SW 1271 (cell line): ENCODE measurements at regions not wholly inside any gene's neighbourhood (a gene's known extent, or its start where the extent isn't known, plus 50 kb on each side); places are given as distances from the start of the nearest gene placed in this dataset.
A peak's percentile ranks its signal among the peaks of the same experiment; 100 is the strongest.

Experiments
- DNase-seq, 2 experiments: peaks; one replicate each; lab custom pipeline; 2025; lab: John Stamatoyannopoulos, UW

DNA sequence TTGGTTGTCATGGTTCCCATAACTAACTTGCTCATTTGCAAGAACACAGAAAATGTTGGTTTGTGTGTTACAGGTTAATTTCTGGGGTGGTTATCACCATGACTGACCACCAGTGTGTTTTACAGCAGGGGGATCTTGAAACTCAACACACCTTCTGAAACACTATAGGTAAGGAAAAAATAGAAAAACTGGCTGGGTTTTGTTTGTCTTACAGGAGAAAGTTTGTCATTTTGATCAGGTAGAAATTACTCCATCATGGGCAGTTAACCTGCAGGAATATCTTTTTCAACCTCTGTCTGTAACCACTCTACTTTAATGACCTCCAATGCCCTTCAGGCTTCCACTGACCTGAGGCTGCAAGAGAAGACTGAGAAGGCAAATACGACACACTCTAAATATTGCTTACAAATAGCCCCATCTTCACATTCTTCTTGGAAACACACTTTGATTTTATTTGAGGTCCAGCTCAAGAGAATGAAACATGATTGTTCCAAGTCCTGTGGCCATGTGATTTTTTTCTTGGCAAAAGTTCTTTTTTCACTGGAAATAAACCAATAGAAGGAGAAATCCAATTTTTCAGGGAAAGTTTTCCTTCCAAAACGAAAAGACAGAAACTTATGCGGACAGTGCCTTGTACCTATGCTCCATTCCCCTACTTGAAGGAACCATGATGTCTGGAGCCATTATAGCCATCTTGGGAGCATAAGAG lies 428.7 kb upstream of the SALL1 start:
- DNase-seq: no peak

DNA sequence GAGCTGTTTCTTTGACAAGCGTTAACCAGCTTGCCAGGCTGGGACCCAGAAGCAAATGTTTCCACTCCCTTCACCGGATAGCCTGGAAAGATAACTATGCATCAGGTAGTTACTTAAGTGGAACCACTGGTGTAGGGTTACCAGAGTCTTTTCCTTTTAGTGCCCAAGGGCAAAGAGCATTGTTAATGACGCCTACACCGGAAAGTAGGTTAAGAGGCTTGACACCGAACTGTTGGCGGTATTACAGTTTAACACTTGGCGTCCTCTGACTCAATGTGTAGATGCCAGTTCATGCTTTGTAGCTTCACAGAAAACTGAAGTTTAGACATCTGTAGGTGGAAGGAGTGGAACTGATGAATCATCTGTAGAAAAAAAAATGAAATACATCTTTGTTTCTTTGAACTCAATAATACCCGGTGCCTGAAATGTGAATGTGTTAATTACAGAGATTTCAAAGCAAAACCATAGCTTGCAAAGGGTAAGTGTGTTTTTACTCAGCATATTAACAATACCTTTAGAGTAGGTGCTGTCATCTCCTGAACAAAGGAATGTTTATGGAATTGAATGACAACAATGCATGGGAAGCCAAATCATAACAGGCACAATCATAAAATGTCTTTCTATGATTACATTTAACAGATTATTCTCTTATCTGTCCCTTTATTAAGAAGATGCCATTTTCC lies 426.7 kb upstream of the SALL1 start:
- DNase-seq: no peak

- DNase-seq: no peak
Observed at GRCh38 chr16:51576498-51577195, 425.6 kb upstream of the SALL1 start.

GRCh38 chr16:51573191-51573590 lies 422.1 kb upstream of the SALL1 start:
- no peak for DNase-seq

GRCh38 chr16:51569203-51569931 lies 418.3 kb upstream of the SALL1 start:
- DNase-seq: peak in 1 of 2 experiments; percentile 41

DNA sequence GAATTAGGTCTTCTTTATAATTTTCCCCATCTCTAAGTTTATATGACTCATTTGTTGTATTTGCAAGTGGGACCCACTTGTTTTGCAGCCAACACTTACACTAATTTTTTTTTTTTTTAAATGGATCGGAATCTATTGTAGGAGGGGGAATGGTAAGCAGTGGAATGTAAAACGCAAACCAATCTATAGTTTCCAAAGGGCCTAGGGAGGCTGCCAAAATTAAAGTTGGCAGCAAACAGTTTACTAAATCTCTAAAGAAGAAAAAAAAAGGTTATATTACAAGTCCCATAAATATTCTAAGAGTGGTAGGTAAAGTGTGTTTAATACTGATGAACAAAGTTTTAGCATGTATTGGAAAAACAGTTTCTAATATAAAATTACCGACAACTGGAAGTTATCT lies 416.8 kb upstream of the SALL1 start:
- DNase-seq: no peak

DNA sequence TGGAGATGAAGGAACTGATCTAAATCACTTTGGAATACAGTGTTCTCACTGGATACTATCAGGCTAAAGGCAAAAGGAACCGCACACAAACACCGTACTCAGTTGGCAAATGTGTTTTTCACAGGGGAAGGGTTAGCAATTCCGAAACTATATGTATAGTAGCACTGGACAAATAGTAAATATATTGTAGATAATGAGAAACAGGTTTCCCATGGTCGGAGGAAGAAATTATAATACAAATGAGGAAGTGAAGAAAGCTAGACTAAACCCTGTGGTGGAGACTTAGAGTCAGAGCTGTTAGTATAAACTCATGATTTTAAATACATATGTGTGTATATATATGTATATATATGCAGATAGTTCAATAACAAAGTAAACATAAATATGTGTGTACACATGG lies 414.1 kb upstream of the SALL1 start:
- DNase-seq: no peak

DNA sequence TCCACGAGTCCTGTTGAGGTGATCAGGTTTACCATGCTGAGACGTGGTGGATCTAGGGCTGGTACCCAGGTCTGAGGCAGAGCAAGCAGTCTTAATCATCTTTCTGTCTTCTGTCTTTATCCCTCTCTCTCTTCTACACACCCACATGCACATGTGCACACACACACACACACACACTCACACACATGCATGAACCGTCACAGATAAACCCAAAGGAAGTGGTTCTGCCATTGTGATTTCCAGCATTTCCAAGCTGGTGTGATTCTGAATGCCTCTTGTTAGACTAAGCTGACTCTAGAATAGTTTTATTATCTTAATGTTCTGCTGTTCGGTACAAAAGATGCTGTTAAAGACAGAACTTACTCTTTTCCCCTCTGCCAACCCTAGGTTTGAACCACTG lies 411.8 kb upstream of the SALL1 start:
- DNase-seq: no peak

DNA sequence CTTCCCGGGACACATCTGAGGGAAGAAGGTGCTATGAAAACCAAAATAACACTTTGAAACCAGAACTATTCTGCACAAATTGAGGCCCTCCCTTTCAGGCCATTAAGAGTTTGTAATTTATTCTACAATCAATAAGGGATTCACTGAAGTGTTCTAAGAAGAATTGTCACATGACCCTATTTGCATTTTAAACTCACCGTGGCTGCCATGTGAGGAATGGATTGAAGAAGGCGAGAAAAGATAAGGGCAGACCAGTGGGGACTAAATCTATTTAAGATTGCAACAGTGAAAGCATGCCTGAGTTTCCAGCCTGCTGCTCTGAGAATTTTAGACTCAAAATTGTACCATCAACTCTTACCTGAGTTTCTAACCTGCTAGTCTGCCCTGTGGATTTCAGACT lies 408.8 kb upstream of the SALL1 start:
- no peak for DNase-seq

DNA sequence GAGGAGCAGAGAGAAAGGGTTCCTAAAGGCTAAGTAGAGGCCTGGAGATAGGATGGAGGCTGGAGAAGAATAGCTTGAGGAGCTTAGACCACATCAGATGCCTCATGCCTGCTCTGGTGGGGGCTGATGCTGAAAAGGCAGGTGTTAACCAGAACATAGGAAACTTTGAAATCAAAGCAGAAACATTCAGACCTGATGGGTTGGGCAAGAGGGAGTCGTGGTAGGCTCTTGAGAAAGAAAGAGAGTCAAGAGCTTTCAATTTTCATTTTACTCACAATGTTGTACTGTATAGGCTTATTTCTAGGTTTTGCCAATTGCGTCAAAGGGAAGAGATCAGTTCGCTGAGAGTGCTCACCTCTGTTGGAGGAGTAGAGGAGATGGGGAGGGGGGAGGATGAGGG lies 406.6 kb upstream of the SALL1 start:
- DNase-seq: no peak

GRCh38 chr16:51556694-51557340 lies 405.7 kb upstream of the SALL1 start:
- no peak for DNase-seq

DNA sequence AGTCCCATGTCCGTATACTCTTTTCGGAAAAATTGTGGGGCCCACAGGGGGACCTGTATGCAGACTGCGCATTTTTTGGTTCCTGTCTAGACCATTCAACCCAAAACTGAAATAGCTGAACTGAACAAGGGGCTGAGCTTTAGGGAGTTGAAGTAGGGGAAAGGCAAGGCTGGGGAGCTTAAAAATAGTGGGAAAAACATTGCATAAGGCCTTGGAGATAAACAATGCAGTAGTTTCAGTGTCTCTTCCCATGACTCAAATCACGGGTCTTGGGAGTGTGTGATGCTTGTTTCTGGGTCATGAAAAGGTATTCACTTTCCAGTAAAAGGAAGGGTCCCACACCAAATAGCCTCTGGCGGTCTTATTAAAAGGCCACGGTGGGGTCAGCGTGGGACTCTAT lies 402.8 kb upstream of the SALL1 start:
- no peak for DNase-seq

DNA sequence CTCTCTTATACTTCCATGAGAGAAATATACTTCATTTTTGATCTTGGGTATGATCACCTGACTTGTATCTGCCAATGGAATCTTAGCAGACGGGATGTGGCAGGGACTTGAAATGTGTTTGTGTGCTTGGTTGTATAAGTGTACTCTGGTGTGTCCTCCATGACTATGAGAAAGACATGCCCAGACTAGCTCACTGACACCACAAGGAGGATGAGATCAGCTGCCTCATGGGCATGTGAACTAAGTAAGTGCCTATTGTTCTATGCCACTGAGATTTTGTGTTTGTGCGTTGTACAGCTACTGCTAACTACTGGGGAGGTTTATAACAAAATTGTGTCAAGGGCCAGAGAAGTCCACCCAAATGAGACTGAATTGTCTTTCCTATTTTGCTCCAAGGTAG lies 402.2 kb upstream of the SALL1 start:
- DNase-seq: no peak

GRCh38 chr16:51550800-51551347 lies 399.8 kb upstream of the SALL1 start:
- no peak for DNase-seq

DNA sequence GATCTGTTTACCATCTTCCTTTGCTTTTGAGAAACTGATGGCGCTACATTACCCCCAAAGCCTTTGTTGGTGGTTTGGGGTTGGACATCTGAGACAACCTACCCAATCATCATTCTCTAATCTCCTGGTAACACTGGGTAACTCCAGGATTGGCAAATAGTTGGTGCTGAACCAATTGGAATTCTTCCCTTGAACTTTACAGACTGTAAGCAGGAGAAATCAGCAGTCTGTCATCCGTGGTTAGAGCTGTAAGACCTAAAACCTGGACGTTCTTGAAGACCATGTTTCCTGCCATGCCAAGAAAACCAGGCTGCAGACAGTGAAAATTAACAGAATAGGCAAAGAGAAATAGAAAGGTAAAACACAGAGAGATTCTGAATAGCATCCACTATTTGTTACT lies 398.8 kb upstream of the SALL1 start:
- DNase-seq: no peak

GRCh38 chr16:51545951-51546350 lies 394.9 kb upstream of the SALL1 start:
- DNase-seq: no peak

DNA sequence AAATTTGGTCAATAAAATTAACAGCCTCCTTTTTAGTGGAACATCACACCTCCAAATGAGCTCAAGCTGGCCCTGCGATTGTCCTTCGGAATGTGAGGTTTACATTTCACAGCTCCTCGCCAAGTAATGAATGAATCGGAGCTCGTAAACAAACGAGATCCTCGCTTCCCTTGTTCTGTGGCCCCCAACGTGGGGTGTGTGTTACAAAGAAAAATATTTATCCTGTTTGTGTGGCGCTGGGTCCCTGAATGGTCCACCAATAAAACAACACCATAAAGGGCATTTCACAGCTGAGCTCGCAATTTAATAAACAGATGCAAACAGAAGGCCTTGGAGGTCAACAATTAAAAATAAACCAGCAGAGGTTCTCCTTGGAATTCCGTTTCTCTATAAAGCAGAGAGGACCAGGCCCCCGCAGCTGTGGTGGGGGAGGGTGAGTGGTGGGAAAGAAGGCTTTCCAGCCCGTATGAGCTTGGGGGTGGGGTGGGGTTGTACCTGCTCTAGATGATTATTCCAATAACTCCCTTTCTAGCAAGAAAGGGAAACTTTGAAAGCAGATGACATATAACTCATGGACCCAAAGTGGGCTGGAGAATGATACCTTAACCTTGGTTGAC lies 393.9 kb upstream of the SALL1 start:
- DNase-seq: no peak

- no peak for DNase-seq
Observed at GRCh38 chr16:51543971-51544370, 392.9 kb upstream of the SALL1 start.

- DNase-seq: no peak
Observed at GRCh38 chr16:51542981-51543815, 392.1 kb upstream of the SALL1 start.

- DNase-seq: peak in 1 of 2 experiments; percentile 1
Observed at GRCh38 chr16:51540259-51540658, 389.2 kb upstream of the SALL1 start.
